HCT116 (cell line): ENCODE measurements at regions not wholly inside any gene's neighbourhood (a gene's known extent, or its start where the extent isn't known, plus 50 kb on each side); places are given as distances from the start of the nearest gene placed in this dataset.

Experiments
- ATAC-seq: fragments of 200-7000 bp; cut with Tn5 transposase; 2 replicates; pipeline ENCODE4 v1.9.1; 2020; ENCODE audit warnings: mild to moderate bottlenecking, moderate library complexity
- BruUV-seq: library from RNA; stranded (reverse); fragments of 400-500 nt; replicated peaks from 2 replicates; lab custom pipeline; 2021; lab: Mats Ljungman, UMichigan
- CTCF ChIA-PET: fragments of 300-600 bp; sonication (Branson Sonifier 250); formaldehyde crosslinking; loops from one replicate; lab custom pipeline; 2021; ENCODE audit warnings: antibody characterized with exemption; lab: Charles Lee
- POLR2A ChIA-PET: fragments of 300-600, 350-600 bp; sonication (Branson Sonifier 250); formaldehyde crosslinking; loops from one replicate; lab custom pipeline; 2021; ENCODE audit warnings: antibody characterized with exemption; lab: Charles Lee
- RAD21 ChIA-PET, 2 experiments: fragments of 300-600 bp; sonication (Branson Sonifier 250); formaldehyde crosslinking; loops; one replicate each; lab custom pipeline; 2023; ENCODE audit warnings: low total read pairs in 2 of 2; ENCODE audit not compliant: uncharacterized antibody in 2 of 2, unreplicated experiment in 2 of 2, low non-redundant PET in 1 of 2; lab: Charles Lee
- DNase-seq: peaks from one replicate; pipeline ENCODE4 v3.0.0-alpha.2; 2010; ENCODE audit warnings: low read depth, low spot score
- H2AFZ ChIP-seq: fragments of 200-600 bp; shearing (Covaris generic), sonication (generic); 2 replicates; pipeline ENCODE4 v1.6.1; 2017; ENCODE audit warnings: low read depth, mixed run types, mixed read lengths, antibody characterized with exemption, low read length; ENCODE audit not compliant: poor library complexity, severe bottlenecking
- H3K27ac ChIP-seq: 2 replicates; pipeline ENCODE4 v1.5.1; 2012; ENCODE audit warnings: low read depth, low read length
- H3K27me3 ChIP-seq: fragments of 200-600 bp; sonication (generic); 2 replicates; pipeline ENCODE4 v1.6.1; 2016; ENCODE audit warnings: mixed run types, low read length, mixed read lengths; ENCODE audit not compliant: insufficient read depth
- H3K36me3 ChIP-seq, 2 experiments: fragments of 200-500 bp in 1 of 2; fragments of 200-600 bp in 1 of 2; sonication (Bioruptor generic) in 1 of 2; sonication (generic) in 1 of 2; 2 replicates each; pipeline versions ENCODE4 v1.5.1 to v1.6.1; 2014 to 2016; ENCODE audit warnings: low read length in 2 of 2, inconsistent platforms in 1 of 2, mixed read lengths in 1 of 2, mixed run types in 1 of 2; ENCODE audit not compliant: insufficient read depth in 2 of 2, control insufficient read depth in 1 of 2
- H3K4me1 ChIP-seq, 2 experiments: fragments of 200-600 bp in 1 of 2; sonication (generic) in 1 of 2; 2 replicates each; pipeline versions ENCODE4 v1.5.1 to v1.6.1; 2012 to 2017; ENCODE audit warnings: low read length in 2 of 2, inconsistent platforms in 1 of 2, mild to moderate bottlenecking in 1 of 2, mixed read lengths in 1 of 2, mixed run types in 1 of 2, moderate library complexity in 1 of 2; ENCODE audit not compliant: insufficient read depth in 2 of 2, control insufficient read depth in 1 of 2
- H3K4me2 ChIP-seq: fragments of 200-600 bp; sonication (generic); 2 replicates; pipeline ENCODE4 v1.6.1; 2017; ENCODE audit warnings: mixed run types, low read length, mixed read lengths
- H3K4me3 ChIP-seq, 2 experiments: fragments of 200-600 bp in 1 of 2; sonication (generic) in 1 of 2; replicated peaks in 1 of 2; 2 replicates each; pipeline ENCODE4 v1.5.1; 2011 to 2016; ENCODE audit warnings: low read length in 2 of 2, control low read depth in 1 of 2, low read depth in 1 of 2, mild to moderate bottlenecking in 1 of 2, mixed read lengths in 1 of 2, mixed run types in 1 of 2
- H3K79me2 ChIP-seq: fragments of 200-600 bp; sonication (generic); 2 replicates; pipeline ENCODE4 v1.6.1; 2017; ENCODE audit warnings: mild to moderate bottlenecking, mixed run types, low read length, moderate library complexity, mixed read lengths; ENCODE audit not compliant: insufficient read depth
- H3K9ac ChIP-seq: fragments of 200-600 bp; sonication (generic); 2 replicates; pipeline ENCODE4 v1.6.1; 2016; ENCODE audit warnings: low read length, mixed read lengths
- H3K9me2 ChIP-seq: fragments of 200-600 bp; sonication (generic), shearing (Covaris generic); 2 replicates; pipeline ENCODE4 v1.6.1; 2017; ENCODE audit warnings: mixed run types, mild to moderate bottlenecking, moderate library complexity; ENCODE audit not compliant: insufficient read depth
- H3K9me3 ChIP-seq, 2 experiments: fragments of 200-500 bp in 1 of 2; fragments of 200-600 bp in 1 of 2; sonication (Bioruptor generic) in 1 of 2; sonication (generic) in 1 of 2; 2 replicates each; pipeline ENCODE4 v1.6.1; 2014 to 2017; ENCODE audit warnings: low read length in 2 of 2, mixed read lengths in 2 of 2, inconsistent platforms in 1 of 2, low read depth in 1 of 2, mild to moderate bottlenecking in 1 of 2, mixed run types in 1 of 2, moderate library complexity in 1 of 2; ENCODE audit not compliant: control insufficient read depth in 1 of 2, insufficient read depth in 1 of 2
- H4K20me1 ChIP-seq: fragments of 200-600 bp; sonication (generic), shearing (Covaris generic); 2 replicates; pipeline ENCODE4 v1.6.1; 2017; ENCODE audit warnings: mixed run types, mild to moderate bottlenecking, moderate library complexity; ENCODE audit not compliant: insufficient read depth
- CBX3 ChIP-seq: IDR thresholded peaks from 2 replicates; pipeline ENCODE4 v1.6.1; 2012; ENCODE audit warnings: low read depth
- EGR1 ChIP-seq: IDR thresholded peaks from 2 replicates; pipeline ENCODE4 v1.6.1; 2012; ENCODE audit warnings: low read depth
- ELF1 ChIP-seq: IDR thresholded peaks from 2 replicates; pipeline ENCODE4 v1.6.1; 2012; ENCODE audit warnings: low read depth, borderline replicate concordance
- FOSL1 ChIP-seq: IDR thresholded peaks from 2 replicates; pipeline ENCODE4 v1.6.1; 2012; ENCODE audit warnings: low read depth
- MAX ChIP-seq: IDR thresholded peaks from 2 replicates; pipeline ENCODE4 v1.6.1; 2012
- RAD21 ChIP-seq: IDR thresholded peaks from 2 replicates; pipeline ENCODE4 v1.6.1; 2012; ENCODE audit warnings: low read depth, mild to moderate bottlenecking
- TCF7L2 ChIP-seq: IDR thresholded peaks from 2 replicates; pipeline ENCODE4 v1.7.0; 2011; ENCODE audit warnings: borderline replicate concordance, inconsistent platforms; ENCODE audit not compliant: insufficient read depth, insufficient read length; ENCODE audit errors: extremely low read depth
- ZNF274 ChIP-seq: fragments of 200-500 bp; sonication (Bioruptor generic); IDR thresholded peaks from 2 replicates; pipeline ENCODE4 v1.6.1; 2014; ENCODE audit warnings: mild to moderate bottlenecking, low read depth, low read length, inconsistent platforms
- intact Hi-C: fragments of 100-400 bp; cut with micrococcal nuclease; formaldehyde crosslinking; loops from 2 replicates; pipeline ENCODE4 v1.10.0; 2022
- TF ChIP-seq, protein P1 (sequence below), 3 experiments: fragments of 200-600 bp in 1 of 3; sonication (generic) in 1 of 3; IDR thresholded peaks in 2 of 3; conservative IDR thresholded peaks in 1 of 3; 2 replicates each; pipeline ENCODE4 v1.5.1; 2012 to 2017; ENCODE audit warnings: low read depth in 2 of 3, low read length in 2 of 3, antibody characterized with exemption in 1 of 3, borderline replicate concordance in 1 of 3, control low read depth in 1 of 3, mild to moderate bottlenecking in 1 of 3, mixed read lengths in 1 of 3, mixed run types in 1 of 3, moderate library complexity in 1 of 3; ENCODE audit not compliant: insufficient read depth in 1 of 3

DNA sequence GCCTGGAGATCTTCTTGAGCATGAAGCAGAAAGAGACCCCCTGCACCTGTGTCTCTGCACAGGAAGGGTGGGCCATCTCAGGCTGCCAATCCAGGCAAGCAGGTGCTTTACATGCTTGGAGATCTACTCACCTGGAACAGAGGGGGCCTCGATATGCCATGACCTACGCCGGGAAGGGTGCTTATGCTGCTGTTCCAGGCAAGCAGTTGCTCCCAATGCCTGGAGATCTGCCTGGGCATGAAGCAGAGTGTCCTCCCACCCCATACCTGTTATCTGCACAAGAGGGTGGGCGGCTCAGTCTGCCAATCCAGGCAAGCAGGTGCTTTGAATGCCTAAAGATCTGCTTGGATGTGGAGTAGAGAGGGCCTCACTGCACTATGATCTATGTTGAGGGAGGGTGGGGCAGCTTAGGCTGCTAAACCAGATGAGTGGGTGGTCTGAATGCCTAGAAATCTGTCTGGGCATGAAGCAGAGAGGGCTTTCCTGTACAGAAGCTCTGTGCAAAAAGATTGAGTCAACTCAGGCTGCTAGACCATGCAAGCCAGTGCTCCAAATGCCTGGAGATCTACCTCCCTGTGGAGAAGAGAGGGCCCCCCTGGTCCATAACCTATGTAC, 104.5 kb upstream of the QRFPR start (continued):
- no peak for TF ChIP-seq ELF1
- no peak for TF ChIP-seq ZNF274
- TF ChIP-seq TCF7L2: no peak
- TF ChIP-seq CBX3: no peak

DNA sequence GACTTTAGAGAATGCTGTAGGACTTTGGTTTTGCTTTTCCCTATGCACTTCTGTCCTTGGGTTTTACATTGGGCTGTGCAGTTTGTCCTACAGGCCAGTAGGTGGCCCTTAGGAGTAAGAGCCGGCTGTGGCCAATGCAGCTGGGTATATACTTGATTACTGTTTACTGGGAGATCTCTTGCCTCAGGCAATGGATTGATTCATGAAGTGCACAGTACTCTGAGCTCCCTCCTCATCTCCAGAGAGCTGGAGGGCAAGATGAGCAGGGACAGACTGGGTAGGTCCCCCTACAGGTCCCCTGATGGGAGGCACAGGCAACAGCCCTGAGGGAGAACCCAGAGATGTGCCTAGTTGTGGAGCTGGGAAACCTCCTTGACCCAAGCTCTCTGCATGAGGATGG, 103.8 kb upstream of the QRFPR start:
- no peak overlapping the region for H3K4me2 ChIP-seq
- peak; percentile 29 for DNase-seq
- no peaks in the 10 kb centered on the region for H3K27me3 ChIP-seq
- intact Hi-C loops: loop anchor here (2.0 kb wide), 1 partner anchor 252 kb away; no protein-coding TSS in a partner anchor
- H3K79me2 ChIP-seq: no peaks in the 10 kb centered on the region
- no peak overlapping the region for H3K4me3 ChIP-seq
- no peaks in the 10 kb centered on the region for H3K9me2 ChIP-seq
- H3K4me1 ChIP-seq: peaks cover 0 to 6% of the 10 kb centered on the region in 2 experiments; a peak in 1 of 4 replicates
- H3K36me3 ChIP-seq: no peaks in the 10 kb centered on the region
- peak overlapping the region; percentile 48 for H2AFZ ChIP-seq
- no peaks in the 10 kb centered on the region for H3K9me3 ChIP-seq
- RAD21 ChIA-PET: no interaction called here
- TF ChIP-seq MAX (no peak), EGR1 (no peak), RAD21 (peak; percentile 49), FOSL1 (no peak)
- TF ChIP-seq, protein P1, sequence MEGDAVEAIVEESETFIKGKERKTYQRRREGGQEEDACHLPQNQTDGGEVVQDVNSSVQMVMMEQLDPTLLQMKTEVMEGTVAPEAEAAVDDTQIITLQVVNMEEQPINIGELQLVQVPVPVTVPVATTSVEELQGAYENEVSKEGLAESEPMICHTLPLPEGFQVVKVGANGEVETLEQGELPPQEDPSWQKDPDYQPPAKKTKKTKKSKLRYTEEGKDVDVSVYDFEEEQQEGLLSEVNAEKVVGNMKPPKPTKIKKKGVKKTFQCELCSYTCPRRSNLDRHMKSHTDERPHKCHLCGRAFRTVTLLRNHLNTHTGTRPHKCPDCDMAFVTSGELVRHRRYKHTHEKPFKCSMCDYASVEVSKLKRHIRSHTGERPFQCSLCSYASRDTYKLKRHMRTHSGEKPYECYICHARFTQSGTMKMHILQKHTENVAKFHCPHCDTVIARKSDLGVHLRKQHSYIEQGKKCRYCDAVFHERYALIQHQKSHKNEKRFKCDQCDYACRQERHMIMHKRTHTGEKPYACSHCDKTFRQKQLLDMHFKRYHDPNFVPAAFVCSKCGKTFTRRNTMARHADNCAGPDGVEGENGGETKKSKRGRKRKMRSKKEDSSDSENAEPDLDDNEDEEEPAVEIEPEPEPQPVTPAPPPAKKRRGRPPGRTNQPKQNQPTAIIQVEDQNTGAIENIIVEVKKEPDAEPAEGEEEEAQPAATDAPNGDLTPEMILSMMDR (IDR thresholded peaks at IDR 0.05 in 2 of 3, conservative IDR thresholded peaks at IDR 0.05 in 1 of 3; ENCODE audit: borderline replicate concordance in 1 of 3, insufficient read depth in 1 of 3, low read depth in 2 of 3, low read length in 2 of 3): peak; percentile 43 to 84 (median 82); a peak in 5 of 6 replicates
- CTCF ChIA-PET: interaction anchor here (0.9 to 1.6 kb wide), 3 partner anchors 10 to 252 kb away, joined by 4 to 7 read pairs (median 4); no protein-coding TSS in a partner anchor
- H3K27ac ChIP-seq: no peak overlapping the region
- no TSS peak for BruUV-seq
- H4K20me1 ChIP-seq: no peaks in the 10 kb centered on the region
- H3K9ac ChIP-seq: no peak overlapping the region
- POLR2A ChIA-PET: no interaction called here
- peak; percentile 95 for ATAC-seq
